HEK293 (cell line): ENCODE measurements at regions not wholly inside any gene's neighbourhood (a gene's known extent, or its start where the extent isn't known, plus 50 kb on each side); places are given as distances from the start of the nearest gene placed in this dataset.

Experiments used
- CTCF ChIP-seq: fragments of 450-650 bp; formaldehyde crosslinking; IDR thresholded peaks from 2 replicates; pipeline ENCODE4 v1.5.1; 2016; ENCODE audit warnings: missing biosample characterization, missing genetic modification characterization
- MYNN ChIP-seq: fragments of 450-650 bp; formaldehyde crosslinking; IDR thresholded peaks from 2 replicates; pipeline ENCODE4 v1.5.1; 2016; ENCODE audit warnings: missing biosample characterization, missing genetic modification characterization, borderline replicate concordance
- ZNF16 ChIP-seq: fragments of 450-650 bp; formaldehyde crosslinking; IDR thresholded peaks from 2 replicates; pipeline ENCODE4 v1.5.1; 2016; ENCODE audit warnings: low read depth, missing biosample characterization, missing genetic modification characterization
- ZNF311 ChIP-seq: fragments of 450-650 bp; formaldehyde crosslinking; IDR thresholded peaks from 2 replicates; pipeline ENCODE4 v1.5.1; 2017; ENCODE audit warnings: missing biosample characterization, missing genetic modification characterization, borderline replicate concordance
- ZNF449 ChIP-seq: fragments of 450-650 bp; formaldehyde crosslinking; IDR thresholded peaks from 2 replicates; pipeline ENCODE4 v1.5.1; 2017; ENCODE audit warnings: missing biosample characterization, mild to moderate bottlenecking, missing genetic modification characterization, moderate library complexity
- ZNF776 ChIP-seq: fragments of 450-650 bp; formaldehyde crosslinking; IDR thresholded peaks from 2 replicates; pipeline ENCODE4 v1.5.0; 2017; ENCODE audit warnings: missing biosample characterization, missing genetic modification characterization, borderline replicate concordance

GRCh38 chr11:97786961-97787360, 1233.8 kb upstream of the CNTN5 start:
- no peak for TF ChIP-seq MYNN
- TF ChIP-seq CTCF (tag by site-specific recombination), result no peak
- TF ChIP-seq ZNF311 (tag by site-specific recombination), result no peak
- no peak for TF ChIP-seq ZNF449 (tag by site-specific recombination)
- TF ChIP-seq ZNF776 (tag by site-specific recombination), result no peak
- no peak for TF ChIP-seq ZNF16 (tag by site-specific recombination)
